Vagina (tissue), 2 donors: ENCODE measurements at regions not wholly inside any gene's neighbourhood (a gene's known extent, or its start where the extent isn't known, plus 50 kb on each side); places are given as distances from the start of the nearest gene placed in this dataset.

Source experiments
- POLR2A ChIP-seq, 2 donors: fragments of 450-650 bp; IDR thresholded peaks; one replicate each; pipeline ENCODE4 v1.6.1; 2017; ENCODE audit warnings: antibody characterized with exemption in 2 of 2, mild to moderate bottlenecking in 2 of 2, moderate library complexity in 2 of 2
- TF ChIP-seq, protein P1 (sequence below), 3 experiments: fragments of 450-650 bp in 2 of 3; fragments of 200-600 bp in 1 of 3; sonication (generic) in 1 of 3; IDR thresholded peaks; one replicate each; pipeline ENCODE4 v1.5.1; 2017 to 2019; ENCODE audit warnings: antibody characterized with exemption in 3 of 3, mild to moderate bottlenecking in 2 of 3, moderate library complexity in 2 of 3

DNA sequence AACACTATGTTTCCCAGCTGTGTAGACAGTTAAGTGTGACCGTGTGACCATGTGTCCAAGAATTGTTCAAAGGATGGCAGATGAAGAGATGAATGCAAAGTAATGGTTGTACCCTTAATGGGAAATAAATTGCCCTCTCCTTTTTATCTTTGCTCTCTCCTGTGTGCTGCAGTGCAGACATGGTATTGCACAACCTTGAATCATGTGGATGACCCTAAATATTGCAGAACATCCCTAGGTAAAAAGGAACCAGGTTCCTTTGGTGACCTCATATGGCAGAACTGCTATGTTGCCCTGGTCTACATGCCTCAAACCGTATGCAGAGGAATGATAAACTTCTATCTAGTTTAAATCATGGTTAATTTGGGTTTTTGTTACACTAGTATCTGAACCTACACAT, 81.7 kb upstream of the CTNND2 start:
- TF ChIP-seq POLR2A (IDR thresholded peaks at IDR 0.05), result no peak
- TF ChIP-seq, protein P1, sequence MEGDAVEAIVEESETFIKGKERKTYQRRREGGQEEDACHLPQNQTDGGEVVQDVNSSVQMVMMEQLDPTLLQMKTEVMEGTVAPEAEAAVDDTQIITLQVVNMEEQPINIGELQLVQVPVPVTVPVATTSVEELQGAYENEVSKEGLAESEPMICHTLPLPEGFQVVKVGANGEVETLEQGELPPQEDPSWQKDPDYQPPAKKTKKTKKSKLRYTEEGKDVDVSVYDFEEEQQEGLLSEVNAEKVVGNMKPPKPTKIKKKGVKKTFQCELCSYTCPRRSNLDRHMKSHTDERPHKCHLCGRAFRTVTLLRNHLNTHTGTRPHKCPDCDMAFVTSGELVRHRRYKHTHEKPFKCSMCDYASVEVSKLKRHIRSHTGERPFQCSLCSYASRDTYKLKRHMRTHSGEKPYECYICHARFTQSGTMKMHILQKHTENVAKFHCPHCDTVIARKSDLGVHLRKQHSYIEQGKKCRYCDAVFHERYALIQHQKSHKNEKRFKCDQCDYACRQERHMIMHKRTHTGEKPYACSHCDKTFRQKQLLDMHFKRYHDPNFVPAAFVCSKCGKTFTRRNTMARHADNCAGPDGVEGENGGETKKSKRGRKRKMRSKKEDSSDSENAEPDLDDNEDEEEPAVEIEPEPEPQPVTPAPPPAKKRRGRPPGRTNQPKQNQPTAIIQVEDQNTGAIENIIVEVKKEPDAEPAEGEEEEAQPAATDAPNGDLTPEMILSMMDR (IDR thresholded peaks at IDR 0.05), result no peak
